Astrocyte (in vitro differentiated cells and primary cell): ENCODE measurements at regions not wholly inside any gene's neighbourhood (a gene's known extent, or its start where the extent isn't known, plus 50 kb on each side); places are given as distances from the start of the nearest gene placed in this dataset.

Source experiments
- DNase-seq: peaks from one replicate; pipeline ENCODE4 v3.0.0-alpha.2; 2010; ENCODE audit warnings: low read depth
- FAIRE-seq: peaks from 2 replicates; lab custom pipeline; 2011; peaks lifted over from hg19 to GRCh38; lab: Jason Lieb, UNC
- H2AFZ ChIP-seq: 2 replicates; pipeline ENCODE4 v1.6.0; 2012; ENCODE audit warnings: low read depth, low read length, inconsistent platforms
- H3K27ac ChIP-seq: 2 replicates; pipeline ENCODE4 v1.5.1; 2011; ENCODE audit warnings: low read depth, low read length, inconsistent platforms
- H3K27me3 ChIP-seq: 2 replicates; pipeline ENCODE4 v1.6.0; 2011; ENCODE audit warnings: low read length, inconsistent platforms; ENCODE audit not compliant: insufficient read depth
- H3K36me3 ChIP-seq: 2 replicates; pipeline ENCODE4 v1.5.1; 2011; ENCODE audit warnings: low read length, inconsistent platforms; ENCODE audit not compliant: insufficient read depth
- H3K4me1 ChIP-seq: 2 replicates; pipeline ENCODE4 v1.5.1; 2011; ENCODE audit warnings: low read length, inconsistent platforms; ENCODE audit not compliant: insufficient read depth
- H3K4me2 ChIP-seq: 2 replicates; pipeline ENCODE4 v1.6.0; 2012; ENCODE audit warnings: low read length, inconsistent platforms
- H3K4me3 ChIP-seq: 2 replicates; pipeline ENCODE4 v1.5.1; 2011; ENCODE audit warnings: low read depth, mild to moderate bottlenecking, low read length, inconsistent platforms; ENCODE audit not compliant: insufficient read depth
- H3K79me2 ChIP-seq: 2 replicates; pipeline ENCODE4 v1.6.0; 2012; ENCODE audit warnings: mild to moderate bottlenecking, low read length, inconsistent platforms; ENCODE audit not compliant: insufficient read depth
- H3K9ac ChIP-seq: 2 replicates; pipeline ENCODE4 v1.6.0; 2012; ENCODE audit warnings: mild to moderate bottlenecking, low read length, inconsistent platforms
- H3K9me3 ChIP-seq: 2 replicates; pipeline ENCODE4 v1.5.1; 2012; ENCODE audit warnings: low read depth, mild to moderate bottlenecking, low read length, inconsistent platforms; ENCODE audit not compliant: insufficient read depth
- H4K20me1 ChIP-seq: 2 replicates; pipeline ENCODE4 v1.6.0; 2012; ENCODE audit warnings: low read length, inconsistent platforms; ENCODE audit not compliant: insufficient read depth
- H3K27ac Mint-ChIP-seq: one replicate; pipeline ENCODE4 v1.8.0; 2021; ENCODE audit warnings: mild to moderate bottlenecking, mixed read lengths; ENCODE audit not compliant: unreplicated experiment
- H3K27me3 Mint-ChIP-seq: one replicate; pipeline ENCODE4 v1.8.0; 2021; ENCODE audit warnings: low read depth, mixed read lengths; ENCODE audit not compliant: unreplicated experiment
- H3K36me3 Mint-ChIP-seq: one replicate; pipeline ENCODE4 v1.8.0; 2021; ENCODE audit warnings: low read depth, mixed read lengths; ENCODE audit not compliant: unreplicated experiment
- H3K4me1 Mint-ChIP-seq: one replicate; pipeline ENCODE4 v1.8.0; 2021; ENCODE audit warnings: low read depth, mixed read lengths; ENCODE audit not compliant: unreplicated experiment
- H3K4me3 Mint-ChIP-seq: one replicate; pipeline ENCODE4 v1.8.0; 2021; ENCODE audit warnings: mild to moderate bottlenecking, moderate library complexity, mixed read lengths; ENCODE audit not compliant: unreplicated experiment
- H3K9me3 Mint-ChIP-seq: one replicate; pipeline ENCODE4 v1.8.0; 2021; ENCODE audit warnings: mild to moderate bottlenecking, mixed read lengths; ENCODE audit not compliant: unreplicated experiment
- EZH2 ChIP-seq: IDR thresholded peaks from 2 replicates; pipeline ENCODE4 v1.6.1; 2012; ENCODE audit warnings: mild to moderate bottlenecking, low read length, inconsistent platforms; ENCODE audit not compliant: insufficient read depth
- TF ChIP-seq, protein P1 (sequence below): IDR thresholded peaks from 2 replicates; pipeline ENCODE4 v1.5.1; 2011; ENCODE audit warnings: low read depth, mild to moderate bottlenecking, inconsistent platforms, low read length, moderate library complexity; ENCODE audit not compliant: insufficient read depth

GRCh38 chr9:82524407-82524806 lies 535.8 kb downstream of the SPATA31D1 start:
- Histone ChIP-seq H3K36me3 (no peaks in the 10 kb centered on the region), H3K9me3 (peaks cover 4% of the 10 kb centered on the region), H3K79me2 (no peaks in the 10 kb centered on the region), H3K9ac (no peak overlapping the region), H3K4me3 (no peak overlapping the region), H4K20me1 (no peaks in the 10 kb centered on the region), H3K27ac (no peak overlapping the region), H3K4me2 (no peak overlapping the region), H3K4me1 (no peaks in the 10 kb centered on the region), H2AFZ (no peak overlapping the region), H3K27me3 (no peaks in the 10 kb centered on the region)
- peaks cover 23% of the 10 kb centered on the region for H3K9me3 Mint-ChIP-seq
- no peaks in the 10 kb centered on the region for H3K36me3 Mint-ChIP-seq
- H3K4me3 Mint-ChIP-seq, result no peak overlapping the region
- peaks cover 7% of the 10 kb centered on the region for H3K27me3 Mint-ChIP-seq
- TF ChIP-seq EZH2, result no peak
- H3K27ac Mint-ChIP-seq, result no peak overlapping the region
- DNase-seq (no peak), FAIRE-seq (no peak)
- H3K4me1 Mint-ChIP-seq, result no peaks in the 10 kb centered on the region

DNA sequence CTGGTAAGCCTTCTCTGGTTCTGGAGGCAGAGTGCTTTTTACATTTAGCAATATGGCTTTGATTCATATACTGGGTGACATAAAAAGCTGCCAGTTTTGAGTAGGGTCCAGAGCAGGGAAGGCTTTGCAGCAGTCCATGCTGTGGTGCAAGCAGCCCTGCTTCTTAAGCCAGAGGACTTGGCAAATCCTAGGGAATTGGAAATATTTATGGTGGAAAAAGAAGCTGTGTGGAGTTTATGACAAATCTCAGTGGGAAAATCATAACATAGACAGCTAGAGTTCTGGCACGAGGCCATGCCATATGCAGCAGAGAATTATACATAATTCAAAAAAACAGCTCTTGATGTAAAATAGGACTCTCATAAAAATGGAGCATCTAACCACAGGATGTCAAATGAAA lies 536.4 kb downstream of the RASEF start:
- TF ChIP-seq, protein P1, sequence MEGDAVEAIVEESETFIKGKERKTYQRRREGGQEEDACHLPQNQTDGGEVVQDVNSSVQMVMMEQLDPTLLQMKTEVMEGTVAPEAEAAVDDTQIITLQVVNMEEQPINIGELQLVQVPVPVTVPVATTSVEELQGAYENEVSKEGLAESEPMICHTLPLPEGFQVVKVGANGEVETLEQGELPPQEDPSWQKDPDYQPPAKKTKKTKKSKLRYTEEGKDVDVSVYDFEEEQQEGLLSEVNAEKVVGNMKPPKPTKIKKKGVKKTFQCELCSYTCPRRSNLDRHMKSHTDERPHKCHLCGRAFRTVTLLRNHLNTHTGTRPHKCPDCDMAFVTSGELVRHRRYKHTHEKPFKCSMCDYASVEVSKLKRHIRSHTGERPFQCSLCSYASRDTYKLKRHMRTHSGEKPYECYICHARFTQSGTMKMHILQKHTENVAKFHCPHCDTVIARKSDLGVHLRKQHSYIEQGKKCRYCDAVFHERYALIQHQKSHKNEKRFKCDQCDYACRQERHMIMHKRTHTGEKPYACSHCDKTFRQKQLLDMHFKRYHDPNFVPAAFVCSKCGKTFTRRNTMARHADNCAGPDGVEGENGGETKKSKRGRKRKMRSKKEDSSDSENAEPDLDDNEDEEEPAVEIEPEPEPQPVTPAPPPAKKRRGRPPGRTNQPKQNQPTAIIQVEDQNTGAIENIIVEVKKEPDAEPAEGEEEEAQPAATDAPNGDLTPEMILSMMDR, result no peak
- TF ChIP-seq EZH2, result no peak
- no peak overlapping the region for H3K4me2 ChIP-seq
- no peak overlapping the region for H3K4me3 ChIP-seq
- no peak overlapping the region for H3K9ac ChIP-seq
- H3K9me3 ChIP-seq, result peaks cover 4% of the 10 kb centered on the region
- no peaks in the 10 kb centered on the region for H3K79me2 ChIP-seq
- Mint-ChIP-seq H3K4me3 (no peak overlapping the region), H3K36me3 (no peaks in the 10 kb centered on the region), H3K4me1 (no peaks in the 10 kb centered on the region), H3K27me3 (peaks cover 4% of the 10 kb centered on the region), H3K9me3 (peaks cover 23% of the 10 kb centered on the region), H3K27ac (no peak overlapping the region)
- DNase-seq (no peak), FAIRE-seq (no peak)
- no peaks in the 10 kb centered on the region for H3K27me3 ChIP-seq
- no peaks in the 10 kb centered on the region for H4K20me1 ChIP-seq
- no peak overlapping the region for H2AFZ ChIP-seq
- H3K27ac ChIP-seq, result no peak overlapping the region
- H3K4me1 ChIP-seq, result no peaks in the 10 kb centered on the region
- H3K36me3 ChIP-seq, result no peaks in the 10 kb centered on the region

- H3K9ac ChIP-seq, result no peak overlapping the region
- TF ChIP-seq, protein P1, result no peak
- no peak for TF ChIP-seq EZH2
- H3K4me1 ChIP-seq, result no peaks in the 10 kb centered on the region
- Mint-ChIP-seq H3K4me3 (no peak overlapping the region), H3K9me3 (peaks cover 11% of the 10 kb centered on the region), H3K27me3 (no peaks in the 10 kb centered on the region), H3K36me3 (no peaks in the 10 kb centered on the region), H3K27ac (no peak overlapping the region), H3K4me1 (peaks cover 7% of the 10 kb centered on the region)
- no peaks in the 10 kb centered on the region for H3K36me3 ChIP-seq
- H3K4me3 ChIP-seq, result no peak overlapping the region
- no peak overlapping the region for H2AFZ ChIP-seq
- no peaks in the 10 kb centered on the region for H4K20me1 ChIP-seq
- no peak overlapping the region for H3K27ac ChIP-seq
- FAIRE-seq (no peak), DNase-seq (no peak)
- no peaks in the 10 kb centered on the region for H3K79me2 ChIP-seq
- H3K27me3 ChIP-seq, result no peaks in the 10 kb centered on the region
- H3K9me3 ChIP-seq, result peaks cover 4% of the 10 kb centered on the region
- H3K4me2 ChIP-seq, result no peak overlapping the region
Measured at GRCh38 chr9:82531795-82532194, 531.1 kb downstream of the RASEF start.
